Peyer's patch (tissue), 4 donors: ENCODE measurements at regions not wholly inside any gene's neighbourhood (a gene's known extent, or its start where the extent isn't known, plus 50 kb on each side); places are given as distances from the start of the nearest gene placed in this dataset.

Experiments used
- DNase-seq, 3 donors: peaks; one replicate each; pipeline ENCODE4 v3.0.0-alpha.2; 2017 to 2019
- H3K27ac ChIP-seq, 4 donors: fragments of 200-600 bp; sonication (generic); one replicate each; pipeline ENCODE4 v1.5.1; 2016 to 2019
- H3K27me3 ChIP-seq, 2 donors: fragments of 200-600 bp; sonication (generic); one replicate each; pipeline ENCODE4 v1.5.1; 2019
- H3K36me3 ChIP-seq, 3 donors: fragments of 200-600 bp; sonication (generic); one replicate each; pipeline ENCODE4 v1.5.1; 2016 to 2019
- H3K4me1 ChIP-seq, 4 donors: fragments of 200-600 bp; sonication (generic); one replicate each; pipeline ENCODE4 v1.5.1; 2016 to 2019
- H3K4me3 ChIP-seq, 4 donors: fragments of 200-600 bp; sonication (generic); 1 replicate in 3 of 4; 2 replicates in 1 of 4; pipeline ENCODE4 v1.5.1; 2016 to 2019; ENCODE audit warnings: mild to moderate bottlenecking in 1 of 4
- H3K9me3 ChIP-seq, 4 donors: fragments of 200-600 bp; sonication (generic); one replicate each; pipeline ENCODE4 v1.5.1; 2016 to 2019; ENCODE audit warnings: mild to moderate bottlenecking in 1 of 4
- CTCF ChIP-seq, 6 experiments: fragments of 450-650 bp in 4 of 6; fragments of 200-600 bp in 2 of 6; sonication (generic) in 1 of 6; IDR thresholded peaks; one replicate each; pipeline ENCODE4 v1.5.1; 2017 to 2019; ENCODE audit warnings: antibody characterized with exemption in 6 of 6, mild to moderate bottlenecking in 3 of 6, moderate library complexity in 1 of 6
- POLR2A ChIP-seq, 2 donors: fragments of 450-650 bp; IDR thresholded peaks; one replicate each; pipeline ENCODE4 v1.5.1; 2017; ENCODE audit warnings: antibody characterized with exemption in 2 of 2, mild to moderate bottlenecking in 2 of 2, moderate library complexity in 2 of 2

DNA sequence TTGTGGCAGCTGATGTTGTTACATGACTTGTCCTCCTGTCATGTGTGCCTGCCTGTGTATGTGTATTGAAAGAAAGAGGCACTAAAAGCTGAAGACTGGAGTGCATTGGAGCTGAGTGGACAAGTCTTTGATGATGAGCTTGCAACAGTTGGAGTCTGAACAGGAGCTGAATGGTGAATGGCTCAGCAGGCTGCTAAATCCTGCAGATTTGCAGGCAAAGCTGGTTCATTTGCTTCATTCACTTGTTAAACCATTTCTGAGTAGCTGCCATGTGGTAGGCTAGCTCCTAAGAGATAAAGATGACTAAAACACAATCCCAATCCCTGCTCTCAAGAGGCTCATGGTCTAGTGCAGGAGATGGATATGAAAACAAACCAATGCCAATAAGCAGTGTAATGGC is 217.3 kb downstream of the CHRDL1 start:
- no peaks in the 10 kb centered on the region for H3K36me3 ChIP-seq
- no peaks in the 10 kb centered on the region for H3K27me3 ChIP-seq
- H3K9me3 ChIP-seq: no peaks in the 10 kb centered on the region
- no peak for TF ChIP-seq CTCF (IDR thresholded peaks at IDR 0.05)
- no peak for TF ChIP-seq POLR2A (IDR thresholded peaks at IDR 0.05)
- no peak overlapping the region for H3K4me3 ChIP-seq
- H3K27ac ChIP-seq: no peak overlapping the region
- DNase-seq: no peak
- no peaks in the 10 kb centered on the region for H3K4me1 ChIP-seq

DNA sequence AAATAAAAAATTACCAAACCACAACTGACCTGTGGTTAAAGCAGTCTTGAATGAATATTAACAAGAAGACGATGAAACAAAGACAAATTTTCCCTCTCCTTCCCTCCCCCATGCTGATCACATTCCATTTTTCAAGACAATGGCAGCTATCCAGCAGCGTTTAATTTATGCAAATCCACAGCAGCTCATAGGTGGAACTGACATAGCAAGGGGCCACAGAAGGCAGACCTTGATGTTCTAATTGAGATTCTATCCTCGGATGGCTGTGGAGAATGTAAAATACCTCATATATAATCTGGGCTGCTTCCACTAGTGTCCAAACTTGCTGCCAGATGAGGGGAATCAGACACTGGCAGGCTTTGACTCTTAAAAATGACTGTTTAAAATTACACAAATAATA is 211.5 kb downstream of the CHRDL1 start:
- no peaks in the 10 kb centered on the region for H3K9me3 ChIP-seq
- H3K4me3 ChIP-seq: no peak overlapping the region
- DNase-seq: no peak
- H3K27me3 ChIP-seq: no peaks in the 10 kb centered on the region
- no peaks in the 10 kb centered on the region for H3K36me3 ChIP-seq
- TF ChIP-seq POLR2A (IDR thresholded peaks at IDR 0.05) (no peak), CTCF (IDR thresholded peaks at IDR 0.05) (no peak)
- no peak overlapping the region for H3K27ac ChIP-seq
- no peaks in the 10 kb centered on the region for H3K4me1 ChIP-seq

- Histone ChIP-seq H3K27ac (no peak overlapping the region), H3K36me3 (no peaks in the 10 kb centered on the region), H3K4me1 (no peaks in the 10 kb centered on the region), H3K4me3 (no peak overlapping the region), H3K27me3 (no peaks in the 10 kb centered on the region), H3K9me3 (no peaks in the 10 kb centered on the region)
- TF ChIP-seq POLR2A (IDR thresholded peaks at IDR 0.05) (no peak), CTCF (IDR thresholded peaks at IDR 0.05) (no peak)
- DNase-seq: no peak
Observed at GRCh38 chrX:110588164-110588563, 207.5 kb downstream of the CHRDL1 start.

DNA sequence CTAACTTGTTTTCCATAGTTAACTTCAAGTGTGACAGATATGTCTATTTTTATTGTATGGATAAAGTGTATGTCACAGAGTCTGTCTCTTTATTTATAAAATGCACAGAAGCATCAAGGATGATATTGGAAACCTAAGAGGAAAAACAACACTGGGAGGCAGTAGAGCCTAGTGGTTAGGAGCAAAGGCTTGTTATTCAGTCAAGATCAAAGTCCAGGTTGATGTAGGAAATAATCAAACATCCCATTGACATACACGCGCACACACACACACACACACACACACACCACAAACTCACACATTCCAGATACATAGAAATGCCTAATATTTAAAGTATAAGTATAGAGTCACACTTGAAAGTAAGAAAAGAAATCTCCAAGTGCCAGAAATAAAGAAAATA is 206.8 kb downstream of the CHRDL1 start:
- H3K9me3 ChIP-seq: no peaks in the 10 kb centered on the region
- DNase-seq: no peak
- H3K4me3 ChIP-seq: no peak overlapping the region
- TF ChIP-seq CTCF (IDR thresholded peaks at IDR 0.05) (no peak), POLR2A (IDR thresholded peaks at IDR 0.05) (no peak)
- no peaks in the 10 kb centered on the region for H3K36me3 ChIP-seq
- no peak overlapping the region for H3K27ac ChIP-seq
- no peaks in the 10 kb centered on the region for H3K27me3 ChIP-seq
- no peaks in the 10 kb centered on the region for H3K4me1 ChIP-seq

GRCh38 chrX:110600745-110601310 is 194.8 kb downstream of the CHRDL1 start:
- Histone ChIP-seq H3K4me3 (no peak overlapping the region), H3K4me1 (no peaks in the 10 kb centered on the region), H3K27me3 (no peaks in the 10 kb centered on the region), H3K9me3 (no peaks in the 10 kb centered on the region), H3K27ac (no peak overlapping the region), H3K36me3 (no peaks in the 10 kb centered on the region)
- no peak for TF ChIP-seq CTCF (IDR thresholded peaks at IDR 0.05)
- no peak for DNase-seq

GRCh38 chrX:110614596-110614995 is 181.0 kb downstream of the CHRDL1 start:
- Histone ChIP-seq H3K27ac (no peak overlapping the region), H3K4me1 (no peaks in the 10 kb centered on the region), H3K9me3 (peaks cover 0 to 2% (median 0%) of the 10 kb centered on the region in 4 donors), H3K27me3 (no peaks in the 10 kb centered on the region), H3K4me3 (no peak overlapping the region), H3K36me3 (no peaks in the 10 kb centered on the region)
- no peak for DNase-seq
- TF ChIP-seq POLR2A (IDR thresholded peaks at IDR 0.05) (no peak), CTCF (IDR thresholded peaks at IDR 0.05) (no peak)
